Central memory CD8-positive, alpha-beta T cell (primary cell): ENCODE measurements at regions not wholly inside any gene's neighbourhood (a gene's known extent, or its start where the extent isn't known, plus 50 kb on each side); places are given as distances from the start of the nearest gene placed in this dataset.
"Not testable (repeated sequence)": the region's sequence is repeated elsewhere in the genome, so short reads cannot be mapped to it uniquely, and the experiment has no call there.

ENCODE experiments used
- ATAC-seq: fragments of 150-1000 bp; cut with Tn5 transposase; replicated peaks from 2 replicates; pipeline ENCODE4 v1.10.0; 2022; ENCODE audit warnings: mild to moderate bottlenecking, moderate FRiP score, moderate number of reproducible peaks; ENCODE audit not compliant: poor library complexity, severe bottlenecking; ENCODE audit errors: extremely low read depth
- DNase-seq, 2 donors: peaks; one replicate each; pipeline ENCODE4 v3.0.0; 2021; ENCODE audit warnings: low spot score in 2 of 2
- H3K27ac Mint-ChIP-seq: one replicate; pipeline ENCODE4 v1.8.0; 2022; ENCODE audit warnings: low read depth, mild to moderate bottlenecking, moderate library complexity, mixed read lengths
- H3K27me3 Mint-ChIP-seq: one replicate; pipeline ENCODE4 v1.8.0; 2022; ENCODE audit warnings: mixed read lengths
- H3K36me3 Mint-ChIP-seq: one replicate; pipeline ENCODE4 v1.8.0; 2022; ENCODE audit warnings: mild to moderate bottlenecking, moderate library complexity, mixed read lengths; ENCODE audit not compliant: insufficient read depth
- H3K4me1 Mint-ChIP-seq: one replicate; pipeline ENCODE4 v1.8.0; 2022; ENCODE audit warnings: mixed read lengths
- H3K4me3 Mint-ChIP-seq: one replicate; pipeline ENCODE4 v1.8.0; 2022; ENCODE audit warnings: mild to moderate bottlenecking, moderate library complexity, mixed read lengths
- H3K9me3 Mint-ChIP-seq: one replicate; pipeline ENCODE4 v1.8.0; 2022; ENCODE audit warnings: mixed read lengths

DNA sequence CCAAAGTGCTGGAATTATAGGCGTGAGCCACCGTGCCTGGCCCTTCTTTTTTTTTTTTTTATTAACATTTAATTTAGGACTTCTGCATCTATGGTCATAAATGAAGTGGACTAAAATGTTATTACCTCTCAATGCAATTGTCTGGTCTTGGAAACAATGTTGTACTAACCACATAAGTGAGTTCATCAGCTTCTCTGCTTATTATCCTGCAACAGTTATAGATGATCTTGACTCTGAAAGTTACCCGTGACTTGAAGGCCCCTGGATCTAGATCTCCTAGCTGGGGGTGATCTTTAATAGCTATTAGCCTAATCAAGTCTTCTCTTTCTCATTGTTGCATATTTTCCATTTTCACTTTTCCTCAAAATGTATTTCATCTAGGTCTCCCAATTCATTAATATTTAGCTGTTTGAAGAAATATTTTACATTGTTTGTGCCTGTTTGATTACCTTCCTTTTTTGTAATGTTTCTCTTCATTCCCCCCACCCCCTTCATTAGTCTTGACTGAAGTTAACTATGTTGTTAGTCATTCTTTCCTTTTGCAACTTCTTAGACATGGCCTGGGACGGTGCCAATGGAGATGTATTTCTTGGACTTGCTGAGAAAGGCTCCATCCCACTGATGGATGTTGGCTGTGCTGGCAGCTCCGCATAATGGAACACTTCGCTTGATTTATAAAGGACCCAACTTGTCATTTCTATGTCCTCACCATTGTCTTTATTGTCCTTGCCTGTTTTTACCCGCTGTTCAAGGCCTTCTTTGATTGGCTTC, 141.6 kb upstream of the RIOK3 start:
- H3K27me3 Mint-ChIP-seq: no peaks in the 10 kb centered on the region
- peaks cover 32% of the 10 kb centered on the region for H3K4me1 Mint-ChIP-seq
- no peak overlapping the region for H3K4me3 Mint-ChIP-seq
- no peak for DNase-seq
- H3K36me3 Mint-ChIP-seq: peaks cover 2% of the 10 kb centered on the region
- H3K27ac Mint-ChIP-seq: no peak overlapping the region
- no peak for ATAC-seq
- no peaks in the 10 kb centered on the region for H3K9me3 Mint-ChIP-seq

DNA sequence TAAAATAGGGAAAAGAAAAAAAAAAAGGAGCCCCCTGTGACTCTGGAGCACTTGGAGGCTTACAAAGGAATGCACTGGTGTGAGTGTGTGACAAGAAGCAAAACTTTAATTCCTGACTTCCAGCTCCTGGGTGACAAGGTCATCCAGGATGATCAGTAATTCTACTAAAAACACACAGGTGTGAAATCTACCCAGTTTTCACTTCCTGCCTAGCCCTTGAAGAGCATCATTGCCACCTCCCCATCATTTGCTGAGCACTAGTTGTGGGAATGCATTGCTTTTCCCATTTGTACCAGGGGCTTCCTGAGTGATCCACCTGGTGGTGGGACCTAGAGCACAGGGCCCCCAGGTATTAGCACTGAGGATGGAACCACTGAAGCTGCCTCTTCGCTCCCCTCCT, 139.7 kb upstream of the RIOK3 start:
- Mint-ChIP-seq H3K4me3 (no peak overlapping the region), H3K27ac (no peak overlapping the region), H3K9me3 (no peaks in the 10 kb centered on the region), H3K36me3 (peaks cover 2% of the 10 kb centered on the region), H3K4me1 (peaks cover 22% of the 10 kb centered on the region), H3K27me3 (no peaks in the 10 kb centered on the region)
- DNase-seq (no peak), ATAC-seq (no peak)

DNA sequence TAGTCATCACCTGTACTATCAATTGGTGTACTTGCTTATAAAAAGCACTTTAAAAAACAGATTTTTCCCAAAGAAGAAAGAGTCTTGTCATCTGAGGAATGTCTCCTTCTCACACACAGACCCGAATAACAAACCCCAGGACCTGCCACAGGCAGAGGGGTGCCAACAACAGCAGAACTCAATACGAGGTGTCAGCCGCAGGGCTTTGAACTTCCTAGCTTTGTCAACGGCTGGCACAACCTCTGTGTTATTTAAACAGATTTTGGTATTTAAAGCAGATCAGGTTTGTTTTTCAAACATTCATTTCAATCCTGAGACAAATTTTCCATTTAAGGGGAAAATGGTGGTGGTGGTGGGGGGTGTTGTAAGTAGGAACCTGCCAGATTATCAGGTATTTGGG, 138.4 kb upstream of the RIOK3 start:
- ATAC-seq (no peak), DNase-seq (no peak)
- Mint-ChIP-seq H3K9me3 (no peaks in the 10 kb centered on the region), H3K4me3 (no peak overlapping the region), H3K4me1 (peaks cover 17% of the 10 kb centered on the region), H3K36me3 (peaks cover 2% of the 10 kb centered on the region), H3K27ac (no peak overlapping the region), H3K27me3 (no peaks in the 10 kb centered on the region)

DNA sequence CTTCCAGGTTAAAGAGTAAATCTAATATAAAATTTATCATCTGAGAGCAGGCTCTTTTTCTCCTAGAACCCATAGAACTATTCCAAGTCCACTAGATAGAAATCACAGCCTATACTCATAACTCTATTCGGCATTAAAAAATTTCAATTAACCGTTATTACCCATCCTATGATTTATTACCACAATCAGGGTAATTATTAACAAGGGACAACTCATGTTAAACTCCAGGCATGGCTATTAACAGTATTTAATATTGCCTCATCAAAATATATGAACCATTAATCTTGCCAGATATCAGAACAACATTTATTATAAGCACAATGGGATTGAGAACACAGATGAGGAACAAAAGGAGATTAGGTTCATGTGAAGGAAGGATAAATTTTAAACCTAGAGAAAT, 136.8 kb upstream of the RIOK3 start:
- Mint-ChIP-seq H3K27me3 (no peaks in the 10 kb centered on the region), H3K9me3 (no peaks in the 10 kb centered on the region), H3K4me3 (no peak overlapping the region), H3K36me3 (peaks cover 2% of the 10 kb centered on the region), H3K4me1 (peaks cover 17% of the 10 kb centered on the region), H3K27ac (no peak overlapping the region)
- ATAC-seq: no peak
- DNase-seq: no peak

DNA sequence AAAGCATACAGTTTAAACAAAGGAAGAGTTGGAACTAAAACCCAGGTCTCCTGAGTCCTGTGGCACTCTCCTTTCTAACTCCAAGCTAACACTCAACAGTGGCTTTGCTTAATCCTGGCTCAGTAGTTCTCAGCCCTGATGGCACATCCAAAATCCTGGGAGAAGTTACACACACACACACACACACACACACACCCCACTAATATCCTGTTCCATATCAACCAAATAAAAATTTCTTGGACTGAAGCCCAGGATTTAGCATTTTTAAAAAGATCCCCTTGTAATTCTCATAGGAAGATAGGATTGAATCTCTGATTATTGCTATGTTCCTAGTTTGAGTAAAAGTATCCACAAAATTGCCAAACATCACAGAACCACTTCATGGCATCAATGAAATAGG, 136.1 kb upstream of the RIOK3 start:
- Mint-ChIP-seq H3K9me3 (no peaks in the 10 kb centered on the region), H3K4me1 (peaks cover 17% of the 10 kb centered on the region), H3K36me3 (peaks cover 2% of the 10 kb centered on the region), H3K27ac (no peak overlapping the region), H3K27me3 (no peaks in the 10 kb centered on the region), H3K4me3 (no peak overlapping the region)
- ATAC-seq: no peak
- no peak for DNase-seq

DNA sequence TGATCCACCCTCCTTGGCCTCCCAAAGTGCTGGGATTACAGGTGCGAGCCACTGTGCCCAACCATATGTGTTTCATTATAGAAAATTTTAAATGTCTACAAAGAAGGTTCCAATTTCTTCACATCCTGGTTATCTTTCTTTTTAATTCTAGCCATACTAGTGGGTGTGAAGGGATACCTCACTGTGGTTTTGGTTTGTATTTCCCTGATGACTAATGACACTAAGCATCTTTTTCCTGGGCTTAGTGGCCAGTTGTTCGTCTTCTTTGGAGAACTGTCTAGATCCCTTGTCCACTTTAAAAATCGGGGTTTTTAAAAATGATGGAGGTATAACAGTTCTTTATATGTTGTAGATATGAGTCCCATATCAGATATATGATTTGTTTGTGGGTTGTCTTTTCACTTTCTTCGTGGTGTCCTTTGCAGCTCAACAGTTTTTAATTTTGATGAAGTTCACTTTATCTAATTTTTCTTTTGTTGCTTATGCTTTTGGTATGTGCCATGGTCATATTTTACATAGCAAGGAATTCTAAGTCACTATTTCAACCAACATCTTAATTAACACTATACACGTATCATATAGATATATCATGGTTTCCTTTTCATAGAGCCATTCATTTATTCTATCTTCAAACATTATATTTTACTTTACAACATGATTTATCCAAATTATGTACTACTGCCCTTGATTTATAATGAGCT, 135.0 kb upstream of the RIOK3 start:
- Mint-ChIP-seq H3K36me3 (peaks cover 2% of the 10 kb centered on the region), H3K4me3 (no peak overlapping the region), H3K9me3 (no peaks in the 10 kb centered on the region), H3K4me1 (peaks cover 17% of the 10 kb centered on the region), H3K27ac (no peak overlapping the region), H3K27me3 (no peaks in the 10 kb centered on the region)
- DNase-seq: no peak
- no peak for ATAC-seq

DNA sequence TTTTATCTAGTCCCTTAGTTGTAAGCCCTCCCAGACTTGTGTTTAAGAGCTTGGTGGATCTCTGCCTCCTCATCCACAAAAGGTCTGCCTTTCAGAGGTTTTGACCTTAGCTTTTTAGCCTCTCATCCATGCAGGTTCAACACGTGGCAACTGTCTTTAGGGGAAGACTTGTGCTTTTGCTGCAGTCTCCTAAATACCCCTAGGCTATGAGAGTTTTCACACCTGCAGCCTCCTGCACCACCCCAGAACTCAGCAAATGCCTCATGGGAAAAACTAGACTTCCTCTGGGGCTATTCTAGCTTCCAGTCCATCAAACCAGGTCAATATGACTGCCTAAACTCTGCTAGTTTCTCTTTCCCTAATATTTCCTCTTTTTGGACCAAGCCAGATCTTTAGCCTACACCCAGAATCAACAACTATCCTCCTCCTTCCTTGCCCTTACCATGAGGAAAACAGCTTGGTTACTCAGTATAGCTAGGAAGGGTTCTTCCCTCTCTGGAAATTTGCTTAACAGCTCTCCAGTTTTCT, 132.3 kb upstream of the RIOK3 start:
- DNase-seq: no peak
- no peaks in the 10 kb centered on the region for H3K36me3 Mint-ChIP-seq
- no peaks in the 10 kb centered on the region for H3K27me3 Mint-ChIP-seq
- H3K4me3 Mint-ChIP-seq: no peak overlapping the region
- no peak for ATAC-seq
- no peak overlapping the region for H3K27ac Mint-ChIP-seq
- H3K4me1 Mint-ChIP-seq: peaks cover 10% of the 10 kb centered on the region
- no peaks in the 10 kb centered on the region for H3K9me3 Mint-ChIP-seq

DNA sequence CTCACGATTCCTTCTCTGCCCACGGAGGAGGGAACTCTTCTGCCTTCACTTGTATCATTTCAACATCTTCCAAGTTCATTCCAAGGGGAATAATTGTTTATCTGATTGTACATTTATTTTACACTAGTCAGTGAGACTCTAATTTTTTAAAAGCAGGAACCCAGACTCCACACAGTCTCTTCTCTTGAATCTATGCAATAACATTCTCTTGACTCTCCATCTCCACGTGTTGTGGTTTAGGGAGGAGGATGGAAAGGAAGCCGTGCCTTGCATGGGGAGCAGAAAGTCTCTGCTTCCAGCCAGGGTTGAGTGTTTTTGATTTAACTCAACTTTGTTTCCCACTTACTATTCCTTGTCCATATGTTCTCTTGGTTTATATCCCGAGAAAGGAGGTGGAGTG, 131.1 kb upstream of the RIOK3 start:
- no peaks in the 10 kb centered on the region for H3K27me3 Mint-ChIP-seq
- H3K4me3 Mint-ChIP-seq: no peak overlapping the region
- no peaks in the 10 kb centered on the region for H3K36me3 Mint-ChIP-seq
- H3K4me1 Mint-ChIP-seq: peaks cover 10% of the 10 kb centered on the region
- DNase-seq: no peak
- no peaks in the 10 kb centered on the region for H3K9me3 Mint-ChIP-seq
- no peak for ATAC-seq
- H3K27ac Mint-ChIP-seq: no peak overlapping the region

DNA sequence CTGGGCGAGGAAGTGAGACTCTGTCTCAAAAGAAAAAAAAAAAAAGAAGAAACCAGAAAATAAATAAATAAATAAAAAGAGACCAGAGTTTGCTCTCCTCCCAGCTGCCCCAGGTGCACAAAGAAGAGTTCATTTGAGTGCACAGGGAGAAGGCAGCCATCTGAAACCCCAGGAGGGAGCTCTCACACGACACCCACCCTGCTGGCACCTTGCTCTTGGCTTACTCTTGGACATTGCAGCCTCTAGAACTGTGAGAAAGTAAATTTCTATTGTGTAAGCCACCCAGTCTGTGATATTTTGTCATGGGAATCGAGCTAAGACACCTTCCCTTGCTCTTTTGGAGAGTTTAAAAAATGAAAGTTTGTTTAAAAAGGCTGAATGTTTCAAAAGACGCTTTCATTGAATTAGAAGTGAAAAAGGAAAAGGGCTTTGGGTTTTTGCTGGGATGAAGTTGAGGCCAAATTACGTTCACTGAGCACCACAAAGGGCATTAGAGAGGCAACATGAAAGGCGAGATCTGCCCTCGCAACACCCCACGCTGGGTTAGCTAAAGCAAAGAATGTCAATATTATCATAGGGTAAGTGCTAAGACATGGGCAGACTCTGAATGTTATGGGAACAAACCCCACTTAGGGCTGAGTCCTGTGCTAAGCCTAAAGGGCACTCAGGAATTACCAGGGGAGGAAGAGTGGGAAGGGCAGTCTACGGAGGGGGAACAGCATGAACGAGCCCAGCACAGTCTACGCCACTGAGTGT, 128.9 kb upstream of the RIOK3 start:
- Mint-ChIP-seq H3K36me3 (no peaks in the 10 kb centered on the region), H3K4me1 (no peaks in the 10 kb centered on the region), H3K9me3 (no peaks in the 10 kb centered on the region), H3K27ac (no peak overlapping the region), H3K4me3 (no peak overlapping the region), H3K27me3 (no peaks in the 10 kb centered on the region)
- DNase-seq (no peak), ATAC-seq (no peak)

DNA sequence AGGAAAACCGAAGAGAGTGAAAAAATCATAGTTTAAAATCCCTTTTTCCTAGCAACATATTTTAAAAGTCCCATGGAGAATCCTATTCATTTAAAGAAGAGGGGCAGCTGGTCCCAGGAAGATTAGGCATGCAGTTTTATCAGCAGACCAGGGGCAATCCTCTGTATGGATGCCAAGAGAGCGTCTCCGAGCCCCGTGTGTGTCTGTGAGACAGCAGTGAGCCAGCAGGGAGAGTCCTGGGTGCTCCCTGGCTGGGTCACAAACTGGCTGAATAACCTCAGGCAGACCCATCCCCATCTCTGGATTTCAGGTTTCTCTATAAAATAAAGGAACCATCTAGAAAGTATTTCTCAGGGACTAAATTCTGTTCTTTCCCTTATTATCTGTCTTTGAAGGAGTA, 128.2 kb upstream of the RIOK3 start:
- no peaks in the 10 kb centered on the region for H3K36me3 Mint-ChIP-seq
- no peaks in the 10 kb centered on the region for H3K27me3 Mint-ChIP-seq
- DNase-seq: no peak
- no peak overlapping the region for H3K27ac Mint-ChIP-seq
- H3K4me3 Mint-ChIP-seq: no peak overlapping the region
- H3K4me1 Mint-ChIP-seq: no peaks in the 10 kb centered on the region
- peaks cover 3% of the 10 kb centered on the region for H3K9me3 Mint-ChIP-seq
- no peak for ATAC-seq

DNA sequence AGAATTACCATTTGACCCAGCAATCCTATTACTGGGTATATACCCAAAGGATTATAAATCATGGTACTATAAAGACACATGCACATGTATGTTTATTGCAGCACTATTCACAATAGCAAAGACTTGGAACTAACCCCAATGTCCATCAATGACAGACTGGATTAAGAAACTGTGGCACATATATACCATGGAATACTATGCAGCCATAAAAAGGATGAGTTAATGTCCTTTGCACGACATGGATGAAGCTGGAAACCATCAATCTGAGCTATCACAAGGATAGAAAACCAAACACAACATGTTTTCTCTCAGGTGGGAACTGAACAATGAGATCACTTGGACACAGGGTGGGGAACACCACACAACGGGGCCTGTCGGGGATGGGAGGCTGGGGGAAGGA, 123.4 kb upstream of the RIOK3 start:
- not testable (repeated sequence) for ATAC-seq, H3K27me3 Mint-ChIP-seq, H3K9me3 Mint-ChIP-seq, H3K27ac Mint-ChIP-seq, H3K36me3 Mint-ChIP-seq, H3K4me3 Mint-ChIP-seq, DNase-seq, H3K4me1 Mint-ChIP-seq

DNA sequence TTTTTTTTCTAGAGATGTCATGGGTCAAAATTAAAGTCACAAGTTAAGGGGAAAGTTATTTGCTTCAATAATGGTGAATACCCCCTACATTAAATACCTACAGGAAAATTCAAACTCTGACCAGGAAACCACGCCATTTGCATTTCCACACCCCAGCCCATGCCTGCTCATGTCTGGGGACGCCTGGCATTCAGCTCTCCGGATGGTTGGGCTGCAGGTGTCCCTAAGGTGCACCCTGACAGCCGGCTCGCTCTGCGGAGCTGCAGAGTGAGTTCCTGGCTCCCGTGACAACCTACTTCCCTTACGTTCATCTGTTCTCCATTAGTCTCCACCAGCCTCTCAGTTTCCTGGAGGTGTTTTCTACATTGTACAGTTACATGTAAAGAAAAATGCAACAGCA, 122.7 kb upstream of the RIOK3 start:
- Mint-ChIP-seq H3K9me3 (peaks cover 4% of the 10 kb centered on the region), H3K27ac (no peak overlapping the region), H3K4me3 (no peak overlapping the region), H3K4me1 (no peaks in the 10 kb centered on the region), H3K27me3 (no peaks in the 10 kb centered on the region), H3K36me3 (no peaks in the 10 kb centered on the region)
- no peak for DNase-seq
- ATAC-seq: no peak
